HG03575 (cell line): ENCODE measurements at regions not wholly inside any gene's neighbourhood (a gene's known extent, or its start where the extent isn't known, plus 50 kb on each side); places are given as distances from the start of the nearest gene placed in this dataset.

Experiments
- ATAC-seq: cut with Tn5 transposase; IDR thresholded peaks from one replicate; pipeline ENCODE4 v1.9.1; 2021; ENCODE audit not compliant: unreplicated experiment, insufficient number of reproducible peaks, low FRiP score; ENCODE audit errors: extremely low read depth

GRCh38 chr10:53005612-53006345 is 233.2 kb upstream of the MBL2 start:
- ATAC-seq = no peak

GRCh38 chr10:53003094-53003493 is 230.5 kb upstream of the MBL2 start:
- ATAC-seq = no peak

GRCh38 chr10:52999681-53000080 is 227.1 kb upstream of the MBL2 start:
- ATAC-seq = no peak

GRCh38 chr10:52999258-52999657 is 226.7 kb upstream of the MBL2 start:
- no peak for ATAC-seq

GRCh38 chr10:52997007-52997406 is 224.4 kb upstream of the MBL2 start:
- ATAC-seq = no peak

GRCh38 chr10:52994370-52994769 is 221.8 kb upstream of the MBL2 start:
- no peak for ATAC-seq

- no peak for ATAC-seq
These were observed 220.5 kb upstream of the MBL2 start for GRCh38 chr10:52993109-52993508.

- ATAC-seq = no peak
These were observed 220.0 kb upstream of the MBL2 start for GRCh38 chr10:52992567-52992966.

- no peak for ATAC-seq
These were observed 216.3 kb upstream of the MBL2 start for GRCh38 chr10:52988923-52989322.

- no peak for ATAC-seq
These were observed 213.5 kb upstream of the MBL2 start for GRCh38 chr10:52986125-52986524.

GRCh38 chr10:52984169-52984568 is 211.6 kb upstream of the MBL2 start:
- ATAC-seq = no peak

- no peak for ATAC-seq
These were observed 206.9 kb upstream of the MBL2 start for GRCh38 chr10:52979295-52979990.

GRCh38 chr10:52977581-52977980 is 205.0 kb upstream of the MBL2 start:
- no peak for ATAC-seq

GRCh38 chr10:52967806-52968795 is 195.5 kb upstream of the MBL2 start:
- no peak for ATAC-seq

- no peak for ATAC-seq
These were observed 194.3 kb upstream of the MBL2 start for GRCh38 chr10:52966904-52967303.

GRCh38 chr10:52965938-52966401 is 193.4 kb upstream of the MBL2 start:
- ATAC-seq = peak; percentile 99

- no peak for ATAC-seq
These were observed 192.9 kb upstream of the MBL2 start for GRCh38 chr10:52965509-52965908.

- no peak for ATAC-seq
These were observed 188.7 kb upstream of the MBL2 start for GRCh38 chr10:52961323-52961722.

- ATAC-seq = no peak
These were observed 187.2 kb upstream of the MBL2 start for GRCh38 chr10:52959810-52960209.
